Stimulated activated naive CD8-positive, alpha-beta T cell treated with anti-CD3 and anti-CD28 coated beads, Interleukin-15, amount 100 ng/mL, for 72 hours (primary cell): ENCODE measurements at regions not wholly inside any gene's neighbourhood (a gene's known extent, or its start where the extent isn't known, plus 50 kb on each side); places are given as distances from the start of the nearest gene placed in this dataset.
A peak's percentile ranks its signal among the peaks of the same experiment; 100 is the strongest.
"Not testable (repeated sequence)": the region's sequence is repeated elsewhere in the genome, so short reads cannot be mapped to it uniquely, and the experiment has no call there.

Experiments
- ATAC-seq: fragments of 150-1000 bp; cut with Tn5 transposase; 2 replicates; pipeline ENCODE4 v1.10.0; 2021; ENCODE audit warnings: mild to moderate bottlenecking, moderate library complexity
- DNase-seq, 2 donors: peaks; one replicate each; pipeline ENCODE4 v3.0.0; 2021 to 2022
- H3K27ac Mint-ChIP-seq, 2 donors: one replicate each; pipeline ENCODE4 v1.8.0; 2022; ENCODE audit warnings: mild to moderate bottlenecking in 2 of 2, mixed read lengths in 2 of 2, moderate library complexity in 2 of 2
- H3K27me3 Mint-ChIP-seq: one replicate; pipeline ENCODE4 v1.8.0; 2022; ENCODE audit warnings: mixed read lengths
- H3K4me1 Mint-ChIP-seq: one replicate; pipeline ENCODE4 v1.8.0; 2022; ENCODE audit warnings: mild to moderate bottlenecking, mixed read lengths
- H3K4me3 Mint-ChIP-seq, 2 donors: one replicate each; pipeline ENCODE4 v1.8.0; 2022; ENCODE audit warnings: mild to moderate bottlenecking in 2 of 2, mixed read lengths in 2 of 2, moderate library complexity in 1 of 2
- H3K9me3 Mint-ChIP-seq, 2 donors: one replicate each; pipeline ENCODE4 v1.8.0; 2022; ENCODE audit warnings: mixed read lengths in 2 of 2

- H3K9me3 Mint-ChIP-seq, result no peaks in the 10 kb centered on the region
- H3K4me3 Mint-ChIP-seq, result no peak overlapping the region
- ATAC-seq, result peak; percentile 6
- DNase-seq, result no peak
- H3K4me1 Mint-ChIP-seq, result no peaks in the 10 kb centered on the region
- no peaks in the 10 kb centered on the region for H3K27me3 Mint-ChIP-seq
- no peak overlapping the region for H3K27ac Mint-ChIP-seq
These were observed 150.9 kb downstream of the OSTF1 start for GRCh38 chr9:75239176-75239575.

GRCh38 chr9:75242426-75242825 lies 154.1 kb downstream of the OSTF1 start:
- no peak for ATAC-seq

GRCh38 chr9:75246949-75247348 lies 158.6 kb downstream of the OSTF1 start:
- DNase-seq (no peak), ATAC-seq (no peak)
- H3K4me3 Mint-ChIP-seq, result no peak overlapping the region
- H3K27me3 Mint-ChIP-seq, result no peaks in the 10 kb centered on the region
- H3K27ac Mint-ChIP-seq, result no peak overlapping the region
- no peaks in the 10 kb centered on the region for H3K4me1 Mint-ChIP-seq
- H3K9me3 Mint-ChIP-seq, result peaks cover 39 to 59% of the 10 kb centered on the region in 2 donors

More at GRCh38 chr9:75242426-75242825, 154.1 kb downstream of the OSTF1 start:
- Mint-ChIP-seq H3K27me3 (no peaks in the 10 kb centered on the region), H3K9me3 (peaks cover 16 to 19% of the 10 kb centered on the region in 2 donors), H3K4me1 (no peaks in the 10 kb centered on the region), H3K4me3 (no peak overlapping the region), H3K27ac (no peak overlapping the region)
- DNase-seq, result no peak

- Mint-ChIP-seq H3K4me3 (no peak overlapping the region), H3K9me3 (peaks cover 0 to 5% of the 10 kb centered on the region in 2 donors), H3K4me1 (no peaks in the 10 kb centered on the region), H3K27ac (no peak overlapping the region), H3K27me3 (no peaks in the 10 kb centered on the region)
- peak; percentile 72 for ATAC-seq
- DNase-seq, result peak; percentile 40 to 46
These were observed 177.2 kb downstream of the OSTF1 start for GRCh38 chr9:75265525-75265972.

- Mint-ChIP-seq H3K4me3 (no peak overlapping the region), H3K27ac (no peak overlapping the region), H3K27me3 (no peaks in the 10 kb centered on the region), H3K4me1 (no peaks in the 10 kb centered on the region), H3K9me3 (peaks cover 7 to 14% of the 10 kb centered on the region in 2 donors)
- no peak for ATAC-seq
- DNase-seq, result no peak
These were observed 180.9 kb downstream of the OSTF1 start for GRCh38 chr9:75269197-75269596.

- ATAC-seq, result not testable (repeated sequence)
These were observed 184.7 kb downstream of the OSTF1 start for GRCh38 chr9:75273055-75273454.

GRCh38 chr9:75274781-75275180 lies 186.5 kb downstream of the OSTF1 start:
- no peak for DNase-seq
- Mint-ChIP-seq H3K9me3 (peaks cover 7 to 14% of the 10 kb centered on the region in 2 donors), H3K4me3 (no peak overlapping the region), H3K27ac (no peak overlapping the region), H3K4me1 (no peaks in the 10 kb centered on the region), H3K27me3 (no peaks in the 10 kb centered on the region)
- no peak for ATAC-seq

More at GRCh38 chr9:75273055-75273454, 184.7 kb downstream of the OSTF1 start:
- not testable (repeated sequence) for DNase-seq, H3K27me3 Mint-ChIP-seq, H3K4me1 Mint-ChIP-seq, H3K27ac Mint-ChIP-seq, H3K4me3 Mint-ChIP-seq
- H3K9me3 Mint-ChIP-seq, result peaks cover 7 to 14% of the 10 kb centered on the region in 2 donors

GRCh38 chr9:75282047-75282446 lies 193.7 kb downstream of the OSTF1 start:
- peaks cover 10 to 14% of the 10 kb centered on the region in 2 donors for H3K9me3 Mint-ChIP-seq
- H3K27ac Mint-ChIP-seq, result no peak overlapping the region
- H3K4me1 Mint-ChIP-seq, result no peaks in the 10 kb centered on the region
- H3K4me3 Mint-ChIP-seq, result no peak overlapping the region
- DNase-seq (no peak), ATAC-seq (no peak)
- no peaks in the 10 kb centered on the region for H3K27me3 Mint-ChIP-seq

GRCh38 chr9:75289332-75289731 lies 201.0 kb downstream of the OSTF1 start:
- ATAC-seq (no peak), DNase-seq (no peak)
- no peaks in the 10 kb centered on the region for H3K4me1 Mint-ChIP-seq
- H3K9me3 Mint-ChIP-seq, result peaks cover 18 to 25% of the 10 kb centered on the region in 2 donors
- no peak overlapping the region for H3K27ac Mint-ChIP-seq
- no peak overlapping the region for H3K4me3 Mint-ChIP-seq
- no peaks in the 10 kb centered on the region for H3K27me3 Mint-ChIP-seq

- Mint-ChIP-seq H3K27ac (no peak overlapping the region), H3K4me3 (no peak overlapping the region), H3K4me1 (no peaks in the 10 kb centered on the region), H3K27me3 (no peaks in the 10 kb centered on the region), H3K9me3 (peaks cover 0 to 3% of the 10 kb centered on the region in 2 donors)
- DNase-seq, result no peak
- ATAC-seq, result no peak
These were observed 211.0 kb downstream of the OSTF1 start for GRCh38 chr9:75299324-75299723.

- DNase-seq (no peak), ATAC-seq (no peak)
- no peaks in the 10 kb centered on the region for H3K4me1 Mint-ChIP-seq
- H3K9me3 Mint-ChIP-seq, result peaks cover 6 to 9% of the 10 kb centered on the region in 2 donors
- no peaks in the 10 kb centered on the region for H3K27me3 Mint-ChIP-seq
- H3K4me3 Mint-ChIP-seq, result no peak overlapping the region
- H3K27ac Mint-ChIP-seq, result no peak overlapping the region
These were observed 245.3 kb downstream of the OSTF1 start for GRCh38 chr9:75333624-75334023.

GRCh38 chr9:75358846-75359245 lies 270.5 kb downstream of the OSTF1 start:
- H3K9me3 Mint-ChIP-seq, result peaks cover 5 to 13% of the 10 kb centered on the region in 2 donors
- H3K4me3 Mint-ChIP-seq, result no peak overlapping the region
- H3K4me1 Mint-ChIP-seq, result no peaks in the 10 kb centered on the region
- no peaks in the 10 kb centered on the region for H3K27me3 Mint-ChIP-seq
- no peak for ATAC-seq
- no peak for DNase-seq
- H3K27ac Mint-ChIP-seq, result no peak overlapping the region

- Mint-ChIP-seq H3K27me3 (no peaks in the 10 kb centered on the region), H3K9me3 (peaks cover 5 to 19% of the 10 kb centered on the region in 2 donors), H3K4me3 (no peak overlapping the region), H3K4me1 (no peaks in the 10 kb centered on the region), H3K27ac (no peak overlapping the region)
- no peak for ATAC-seq
- DNase-seq, result no peak
These were observed 271.3 kb downstream of the OSTF1 start for GRCh38 chr9:75359638-75360037.

- H3K27ac Mint-ChIP-seq, result no peak overlapping the region
- no peak for ATAC-seq
- peaks cover 5 to 19% of the 10 kb centered on the region in 2 donors for H3K9me3 Mint-ChIP-seq
- no peaks in the 10 kb centered on the region for H3K27me3 Mint-ChIP-seq
- no peak for DNase-seq
- no peaks in the 10 kb centered on the region for H3K4me1 Mint-ChIP-seq
- no peak overlapping the region for H3K4me3 Mint-ChIP-seq
These were observed 271.9 kb downstream of the OSTF1 start for GRCh38 chr9:75360252-75360651.

GRCh38 chr9:75362446-75362845 lies 274.1 kb downstream of the OSTF1 start:
- H3K4me3 Mint-ChIP-seq, H3K27me3 Mint-ChIP-seq, H3K4me1 Mint-ChIP-seq, ATAC-seq, DNase-seq, H3K27ac Mint-ChIP-seq: not testable (repeated sequence)
- peaks cover 5 to 19% of the 10 kb centered on the region in 2 donors for H3K9me3 Mint-ChIP-seq

GRCh38 chr9:75365196-75365595 lies 276.9 kb downstream of the OSTF1 start:
- DNase-seq (no peak), ATAC-seq (no peak)
- Mint-ChIP-seq H3K27ac (peak overlapping the region in 1 of 2 donors; percentile 28), H3K27me3 (no peaks in the 10 kb centered on the region), H3K4me3 (no peak overlapping the region), H3K9me3 (peaks cover 5 to 19% of the 10 kb centered on the region in 2 donors), H3K4me1 (no peaks in the 10 kb centered on the region)

GRCh38 chr9:75369989-75370388 lies 281.7 kb downstream of the OSTF1 start:
- Mint-ChIP-seq H3K27ac (no peak overlapping the region), H3K9me3 (no peaks in the 10 kb centered on the region)

More at GRCh38 chr9:75369989-75370388, 281.7 kb downstream of the OSTF1 start:
- H3K4me1 Mint-ChIP-seq, result no peaks in the 10 kb centered on the region
- no peak overlapping the region for H3K4me3 Mint-ChIP-seq
- ATAC-seq, result no peak
- H3K27me3 Mint-ChIP-seq, result no peaks in the 10 kb centered on the region
- no peak for DNase-seq
